Stimulated activated CD4-positive, alpha-beta T cell treated with anti-CD3 and anti-CD28 coated beads, Interleukin-1b, Interleukin-23, amount 100 ng/mL, for 48 hours (primary cell): ENCODE measurements at regions not wholly inside any gene's neighbourhood (a gene's known extent, or its start where the extent isn't known, plus 50 kb on each side); places are given as distances from the start of the nearest gene placed in this dataset.
"Not testable (repeated sequence)": the region's sequence is repeated elsewhere in the genome, so short reads cannot be mapped to it uniquely, and the experiment has no call there.

Source experiments
- DNase-seq: peaks from one replicate; pipeline ENCODE4 v3.0.0-alpha.2; 2020

DNA sequence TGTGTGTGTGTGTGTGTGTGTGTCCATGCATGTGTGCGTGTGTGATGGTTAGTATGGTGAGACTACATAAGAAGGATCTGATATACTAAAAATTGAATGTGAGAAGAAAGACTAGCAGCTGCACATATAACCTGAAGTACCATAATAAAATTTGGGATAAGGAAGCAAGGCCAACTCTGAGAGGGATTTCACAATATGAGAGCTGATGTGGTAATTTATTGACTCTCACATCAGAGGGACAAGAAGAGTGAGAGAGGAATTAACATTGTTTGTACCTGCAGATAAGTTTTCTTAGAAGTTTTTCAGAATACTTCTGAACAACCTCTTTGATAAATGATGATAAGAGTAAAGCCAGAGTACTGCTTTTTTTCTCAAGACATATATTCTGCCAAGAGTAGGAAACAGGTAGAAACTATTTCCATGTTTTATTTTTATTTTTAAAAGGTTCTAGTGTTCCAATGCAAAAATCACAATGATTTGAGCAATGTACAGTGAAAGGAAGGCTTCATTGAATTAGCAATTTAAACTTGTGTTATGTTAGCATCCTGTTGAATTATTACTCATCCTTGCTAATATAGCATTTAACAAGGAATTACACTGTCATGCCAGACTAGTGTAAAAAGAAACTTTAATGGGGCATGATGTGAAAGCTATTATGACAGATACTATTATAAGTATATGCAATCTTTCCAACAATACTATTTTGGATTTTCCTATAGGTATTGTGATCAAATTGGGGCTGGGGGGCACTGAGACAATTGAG, 415.5 kb upstream of the ARPP21 start:
- no peak for DNase-seq

DNA sequence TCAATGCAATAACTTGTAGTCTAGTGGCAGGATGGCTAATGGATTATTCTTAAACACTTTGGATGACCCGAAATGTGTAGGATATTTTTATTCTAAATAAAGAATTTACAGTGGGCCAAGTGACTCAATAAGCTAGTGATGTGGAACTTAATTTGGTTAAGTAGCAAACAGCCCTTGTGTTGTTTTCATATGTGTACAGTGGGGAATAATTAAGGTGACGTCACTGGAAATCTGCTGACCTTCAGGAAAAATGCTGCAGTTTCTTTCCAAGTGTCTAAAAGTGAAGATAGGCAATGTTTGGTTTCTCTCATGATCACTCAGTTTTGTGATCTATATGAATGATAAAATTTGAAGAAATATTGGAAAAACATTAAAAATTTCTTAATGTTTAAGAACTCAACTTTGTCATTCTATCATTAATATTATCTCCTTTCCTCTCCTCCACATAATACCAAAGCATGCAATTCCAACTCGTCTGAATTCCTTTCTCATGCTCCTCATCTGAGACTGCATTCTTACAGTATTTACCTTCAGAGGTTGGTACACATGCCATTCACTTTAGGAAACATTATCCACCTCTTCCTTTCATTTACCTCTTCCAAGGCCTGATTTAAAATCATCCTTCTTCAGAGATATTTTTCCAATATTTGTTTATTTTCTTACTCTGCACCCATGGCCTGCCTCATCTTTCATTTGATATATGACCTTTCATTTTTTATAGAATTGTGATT, 414.6 kb upstream of the ARPP21 start:
- no peak for DNase-seq

DNA sequence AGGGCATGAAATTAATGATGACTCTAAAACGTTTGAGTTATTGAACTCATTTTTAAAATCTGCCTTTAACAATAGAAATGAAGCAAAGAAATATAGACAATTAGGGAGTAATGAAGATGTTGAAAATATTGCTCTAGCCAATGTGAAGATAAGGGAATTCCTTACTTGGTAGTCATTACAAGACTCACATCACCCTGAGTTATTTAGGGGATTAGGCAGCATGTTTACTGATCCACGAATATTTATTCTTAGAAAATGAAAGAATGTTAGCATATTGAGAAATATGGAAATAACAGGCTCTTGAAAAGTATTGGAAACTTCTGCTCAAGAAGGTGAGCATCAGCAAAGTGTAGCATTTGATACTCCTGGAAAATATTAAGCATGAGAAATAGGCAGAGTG, 398.1 kb upstream of the ARPP21 start:
- no peak for DNase-seq

DNA sequence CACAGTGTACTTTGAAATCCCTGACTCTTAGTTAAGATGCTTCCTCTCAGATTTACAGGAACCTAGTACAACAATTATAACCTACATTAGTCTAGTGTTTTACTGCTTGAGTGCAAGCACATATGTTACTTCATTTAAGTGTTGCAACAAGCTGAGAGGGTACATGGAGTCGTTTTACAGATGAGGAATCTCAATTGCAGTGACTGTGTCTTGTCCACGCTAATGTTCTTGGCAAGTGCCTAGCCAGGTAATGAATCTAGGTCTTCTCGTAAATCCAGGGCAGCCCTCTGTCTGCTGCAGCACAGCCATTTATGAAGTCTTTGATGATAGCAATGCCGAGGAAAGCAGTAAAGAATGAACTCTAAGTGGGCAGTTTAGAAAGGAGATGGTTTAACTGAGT, 384.4 kb upstream of the ARPP21 start:
- DNase-seq, result no peak

DNA sequence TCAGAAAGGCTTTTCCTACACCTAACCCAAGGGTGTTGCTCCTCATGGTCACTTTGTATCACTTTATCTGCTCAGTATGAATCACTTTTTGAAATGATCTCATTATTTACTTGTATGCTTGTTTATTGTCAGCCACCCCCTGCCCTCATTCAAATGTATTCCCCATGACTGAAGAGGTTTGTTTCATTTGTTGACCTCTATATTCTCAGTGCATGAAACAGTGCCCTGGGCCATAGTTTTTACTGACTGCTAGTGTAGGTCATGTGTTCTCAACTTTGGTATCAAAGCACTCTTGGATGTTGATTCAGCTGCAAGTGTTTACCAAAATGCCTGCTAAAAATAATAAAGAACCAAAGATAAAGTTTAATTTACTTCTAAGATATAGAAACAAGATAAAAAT, 381.7 kb upstream of the ARPP21 start:
- DNase-seq, result no peak

DNA sequence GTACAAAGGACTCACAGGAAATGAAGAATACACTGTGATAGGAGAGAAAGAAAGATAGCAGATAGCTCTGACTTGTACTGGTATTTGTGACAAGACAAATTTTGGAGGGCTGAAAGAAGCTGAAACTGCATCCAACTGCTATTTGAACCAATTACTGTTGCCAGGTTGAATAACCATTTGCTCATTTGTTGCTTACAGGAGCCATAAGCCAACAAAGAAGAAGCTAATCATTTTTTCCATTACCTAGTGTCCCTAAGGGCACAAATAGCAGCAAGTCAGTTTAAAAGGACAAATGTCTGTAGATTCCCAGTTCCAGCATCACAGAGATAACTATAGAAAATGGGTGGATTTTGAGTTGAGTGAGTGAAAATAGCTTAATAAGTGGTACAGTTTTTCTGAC, 376.9 kb upstream of the ARPP21 start:
- DNase-seq, result no peak

DNA sequence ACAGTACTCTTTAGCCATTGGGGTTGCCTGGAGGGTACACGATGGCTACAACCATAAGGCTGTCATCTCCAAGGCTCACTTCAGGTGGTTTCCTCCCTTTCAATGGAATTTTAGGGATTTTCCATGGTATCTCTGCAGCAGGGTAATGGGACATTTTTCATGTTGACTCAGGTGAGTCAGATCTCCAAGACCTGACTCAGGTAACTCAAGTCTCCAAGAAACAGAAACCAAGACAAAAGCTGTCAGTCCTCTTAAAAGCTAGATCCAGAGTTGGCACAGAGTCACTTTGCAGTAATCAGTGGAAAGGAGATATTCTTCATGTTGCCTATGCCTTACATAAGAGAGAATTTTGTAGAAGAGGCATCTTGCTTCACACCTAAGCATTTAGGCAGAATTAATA, 375.8 kb upstream of the ARPP21 start:
- no peak for DNase-seq

DNA sequence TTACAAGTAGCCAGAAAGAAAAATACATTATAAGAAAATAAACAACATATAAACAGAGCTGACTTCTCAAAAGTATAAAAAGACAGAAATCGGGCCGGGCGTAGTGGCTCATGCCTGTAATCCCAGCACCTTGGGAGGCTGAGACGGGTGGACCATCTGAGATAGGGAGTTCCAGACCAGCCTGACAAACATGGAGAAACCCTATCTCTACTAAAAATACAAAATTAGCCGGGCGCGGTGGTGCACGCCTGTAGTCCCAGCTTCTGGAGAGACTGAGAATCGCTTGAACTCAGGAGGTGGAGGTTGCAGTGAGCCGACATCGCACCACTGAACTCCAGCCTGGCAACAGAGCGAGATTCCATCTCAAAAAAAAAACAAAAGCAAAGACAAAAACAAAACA, 373.3 kb upstream of the ARPP21 start:
- not testable (repeated sequence) for DNase-seq

DNA sequence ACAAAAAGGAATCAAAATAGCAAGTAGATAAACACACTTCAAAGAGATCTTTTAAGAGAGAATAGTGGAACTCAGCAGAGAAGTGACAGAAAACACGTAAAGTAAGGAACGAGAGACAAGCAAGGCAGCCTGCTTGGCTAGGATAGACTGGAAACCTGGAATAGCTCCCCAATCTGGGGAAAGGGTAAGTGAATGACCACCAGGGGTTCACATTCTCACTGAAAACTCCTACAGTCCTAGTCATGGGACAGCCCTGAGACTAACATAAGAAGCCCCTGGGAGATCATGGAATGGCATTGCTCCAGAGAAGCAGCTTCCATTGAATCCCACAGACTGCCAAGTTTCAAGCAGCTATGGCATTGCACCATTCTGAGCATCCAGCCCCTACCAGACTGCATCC, 363.6 kb upstream of the ARPP21 start:
- DNase-seq, result no peak

DNA sequence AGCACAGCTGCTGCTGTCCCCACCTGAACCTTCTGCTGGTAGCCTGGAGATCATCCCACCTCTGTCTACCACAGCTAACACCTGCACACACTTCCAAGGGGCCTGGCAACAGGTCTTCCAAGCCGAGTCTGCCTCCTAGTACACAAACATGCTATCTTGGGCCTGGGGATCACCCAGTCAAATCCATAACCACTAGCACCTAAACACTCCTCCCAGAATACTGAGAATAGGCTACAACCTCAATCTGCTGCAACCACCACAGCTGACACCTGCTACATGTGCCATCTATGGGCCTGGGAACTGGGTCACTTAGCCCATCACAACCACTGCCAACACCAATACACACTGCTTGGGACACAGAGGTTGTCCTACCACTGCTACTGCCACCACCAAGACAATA, 362.8 kb upstream of the ARPP21 start:
- DNase-seq, result no peak

DNA sequence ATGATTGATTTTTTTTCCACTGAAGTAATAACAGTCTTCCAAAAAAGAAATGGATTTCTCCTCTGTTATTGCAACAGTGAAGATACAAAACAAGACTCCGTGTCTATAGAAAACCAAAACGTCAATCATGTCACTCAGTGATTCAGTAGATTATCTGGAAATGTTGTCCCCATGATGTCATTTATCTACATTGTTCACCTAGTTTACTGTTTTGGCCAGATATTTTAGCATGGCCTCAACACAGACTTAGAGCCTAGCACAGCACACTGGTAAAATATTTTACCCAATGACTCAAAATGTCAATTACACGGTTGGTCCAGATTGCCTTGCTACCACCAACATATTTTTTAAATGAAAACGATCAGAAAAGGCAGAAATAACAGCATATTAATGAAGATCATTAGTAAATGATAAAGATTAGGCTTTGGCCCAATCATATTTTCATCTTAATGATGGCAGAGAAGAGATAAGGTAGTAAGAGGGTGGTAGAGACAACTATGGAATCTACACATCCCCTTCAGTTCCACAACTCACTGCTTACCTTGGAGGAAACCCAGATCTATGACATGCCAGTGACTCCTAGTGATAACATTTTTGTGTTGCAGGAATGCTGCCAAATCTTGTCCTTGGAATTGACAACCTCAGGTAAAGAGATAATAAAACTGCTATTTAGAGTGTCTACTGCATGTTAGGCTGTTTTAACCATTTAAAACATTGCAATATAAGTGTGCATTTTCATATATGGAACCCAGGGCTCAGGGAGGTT, 347.7 kb upstream of the ARPP21 start:
- DNase-seq, result no peak

DNA sequence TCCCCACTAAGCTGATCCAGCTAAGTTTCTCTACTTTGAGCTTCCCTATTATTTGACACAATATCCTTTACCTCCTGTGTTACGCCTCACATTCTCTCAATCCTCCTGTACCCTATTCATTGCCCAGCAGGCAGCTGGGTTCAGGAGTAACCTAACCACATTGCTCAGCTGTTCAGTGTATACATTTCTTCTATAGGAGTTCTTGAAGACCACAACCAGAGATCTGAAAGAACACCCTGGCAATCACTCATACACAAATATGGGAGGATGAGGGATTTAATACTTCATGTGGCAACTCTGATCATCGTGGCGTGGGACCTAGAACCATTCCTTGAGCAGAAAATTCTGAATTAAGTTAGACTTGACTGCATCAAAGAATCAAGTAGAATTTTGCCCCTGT, 346.8 kb upstream of the ARPP21 start:
- DNase-seq, result no peak

DNA sequence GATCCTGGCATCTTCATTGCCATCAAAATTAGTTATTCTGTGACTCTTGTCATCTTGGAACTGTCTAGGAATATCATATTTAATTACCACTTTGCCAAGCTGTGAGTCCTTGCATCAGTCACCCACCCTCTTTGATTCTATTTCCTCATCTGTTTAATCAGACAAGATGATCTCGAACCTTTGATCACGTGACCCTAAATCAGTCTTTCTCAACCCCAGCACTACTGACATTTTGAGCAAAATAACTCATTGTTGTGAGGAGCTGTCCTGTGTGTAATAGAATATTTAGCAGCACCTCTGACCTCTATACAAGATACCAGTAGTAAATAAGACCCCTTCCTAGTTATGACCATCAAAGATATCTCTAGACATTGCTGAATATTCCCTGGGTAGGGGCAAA, 343.4 kb upstream of the ARPP21 start:
- DNase-seq, result no peak

DNA sequence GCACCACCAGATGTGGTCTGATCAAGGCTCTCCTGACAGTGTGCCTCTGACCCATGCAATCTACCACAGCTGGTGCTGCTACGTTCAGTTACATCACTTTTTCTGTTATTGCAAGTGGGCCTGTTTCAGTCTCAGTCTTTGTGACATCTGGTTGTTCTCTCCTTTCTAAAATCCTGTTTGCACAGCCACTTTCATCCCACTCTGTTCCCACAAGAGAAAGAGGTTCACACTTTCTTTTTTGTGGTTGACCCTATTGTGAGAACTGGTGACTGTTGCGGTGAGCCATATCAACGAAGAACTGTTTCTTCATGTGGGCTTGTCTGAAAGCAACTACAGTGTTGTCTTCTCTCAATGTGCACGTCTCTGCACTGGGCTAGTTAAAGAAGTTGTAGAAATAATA, 342.8 kb upstream of the ARPP21 start:
- DNase-seq, result peak; percentile 3

DNA sequence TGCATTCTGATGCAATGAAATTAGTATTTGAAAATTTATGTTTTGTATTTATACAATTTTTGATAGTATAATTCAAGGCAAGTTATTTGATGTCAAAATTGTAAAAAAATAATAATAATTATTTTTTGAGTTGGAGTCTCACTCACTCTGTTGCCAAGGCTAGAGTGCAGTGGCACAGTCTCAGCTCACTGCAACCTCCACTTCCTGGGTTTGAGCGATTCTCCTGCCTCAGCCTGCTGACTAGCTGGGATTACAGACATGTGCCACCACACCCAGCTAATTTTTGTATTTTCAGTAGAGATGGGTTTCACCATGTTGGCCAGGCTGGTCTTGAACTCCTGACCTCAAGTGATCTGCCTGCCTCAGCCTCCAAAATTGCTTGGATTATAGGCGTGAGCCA, 342.4 kb upstream of the ARPP21 start:
- not testable (repeated sequence) for DNase-seq

DNA sequence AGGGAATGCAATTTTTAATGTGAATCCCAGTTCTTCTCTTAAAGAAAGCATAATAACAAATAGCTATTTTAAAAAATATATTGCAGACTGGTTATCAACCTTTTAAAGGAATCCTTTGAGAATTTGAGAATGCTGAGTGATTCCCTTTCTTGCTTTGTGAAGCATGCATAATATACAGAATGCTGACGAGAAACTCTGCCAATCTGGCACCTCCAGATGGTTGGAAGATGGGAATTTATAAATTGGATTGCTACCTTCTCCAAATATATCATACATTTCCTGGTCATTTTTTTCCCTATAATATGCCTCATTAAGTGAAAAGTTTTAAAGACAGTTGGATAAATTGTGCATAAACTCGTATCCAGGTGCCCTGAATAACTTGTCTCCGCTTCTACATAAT, 333.9 kb upstream of the ARPP21 start:
- no peak for DNase-seq

DNA sequence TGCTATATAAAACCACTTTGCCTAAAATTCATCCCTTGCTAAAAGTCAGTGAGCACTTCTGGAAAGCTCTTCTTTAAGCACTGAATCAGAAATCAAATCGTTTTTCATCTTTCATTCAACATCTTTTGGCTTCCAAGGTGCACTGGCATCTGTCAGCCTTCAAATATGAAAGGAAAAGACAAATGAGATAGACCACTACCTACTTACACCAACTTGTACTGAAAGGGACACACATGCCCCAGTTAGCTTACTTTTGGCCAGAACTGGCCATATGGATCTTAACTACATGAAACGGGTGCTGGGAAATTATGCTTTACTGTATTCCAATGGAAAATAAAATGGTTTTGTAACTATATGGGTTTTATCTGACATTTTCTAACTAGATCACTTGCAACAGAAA, 332.0 kb upstream of the ARPP21 start:
- DNase-seq, result no peak

DNA sequence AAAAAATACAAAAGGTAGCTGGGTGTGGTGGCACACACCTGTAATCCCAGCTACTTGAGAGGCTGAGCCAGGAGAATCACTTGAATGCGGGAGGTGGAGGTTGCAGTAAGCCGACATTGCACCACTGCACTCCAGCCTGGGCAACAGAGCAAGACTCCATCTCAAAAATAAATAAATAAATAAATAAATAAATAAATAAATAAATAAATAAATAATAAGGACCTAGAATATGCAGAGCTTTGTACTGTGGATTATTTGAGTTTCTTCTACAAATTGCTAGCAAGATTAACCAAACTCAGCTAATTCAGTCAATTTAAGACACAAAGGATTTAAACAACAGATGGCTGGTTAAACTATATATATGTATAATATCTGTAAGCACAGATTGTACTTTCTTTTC, 322.5 kb upstream of the ARPP21 start:
- DNase-seq, result not testable (repeated sequence)

DNA sequence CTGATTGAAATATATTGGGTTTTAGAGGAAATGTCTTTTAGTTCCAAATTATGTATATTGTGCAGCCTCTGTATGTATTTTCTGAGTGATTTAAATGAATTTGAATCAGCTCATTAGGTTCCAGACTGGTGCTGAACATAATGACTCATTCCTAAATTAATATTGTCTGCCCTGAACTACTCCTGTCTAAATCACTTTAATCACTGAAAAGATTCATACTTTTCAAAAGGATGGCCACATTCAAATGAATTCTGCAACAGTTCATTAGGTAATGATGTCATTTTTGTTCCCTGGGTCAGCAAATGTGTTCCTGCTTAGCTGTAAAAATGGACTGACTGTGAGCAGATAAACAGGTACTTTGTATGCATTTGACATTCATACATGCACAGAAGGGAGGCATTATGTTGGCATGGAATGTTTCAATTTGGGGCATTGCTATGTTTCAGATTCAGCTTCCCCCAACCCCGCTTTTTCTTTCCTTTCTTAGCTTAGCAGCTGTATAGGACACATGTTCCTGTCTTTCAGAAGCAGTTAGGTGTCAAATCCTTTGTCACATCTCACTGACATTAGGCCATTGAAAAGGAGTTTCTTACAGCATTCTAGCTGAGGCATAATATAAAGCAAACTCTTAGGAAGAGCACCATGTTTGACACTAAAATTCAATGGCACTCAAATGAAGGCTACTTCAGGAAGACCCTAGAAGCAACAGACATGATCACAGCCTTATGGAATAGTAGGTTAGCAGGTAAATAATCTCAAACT, 318.5 kb upstream of the ARPP21 start:
- no peak for DNase-seq

DNA sequence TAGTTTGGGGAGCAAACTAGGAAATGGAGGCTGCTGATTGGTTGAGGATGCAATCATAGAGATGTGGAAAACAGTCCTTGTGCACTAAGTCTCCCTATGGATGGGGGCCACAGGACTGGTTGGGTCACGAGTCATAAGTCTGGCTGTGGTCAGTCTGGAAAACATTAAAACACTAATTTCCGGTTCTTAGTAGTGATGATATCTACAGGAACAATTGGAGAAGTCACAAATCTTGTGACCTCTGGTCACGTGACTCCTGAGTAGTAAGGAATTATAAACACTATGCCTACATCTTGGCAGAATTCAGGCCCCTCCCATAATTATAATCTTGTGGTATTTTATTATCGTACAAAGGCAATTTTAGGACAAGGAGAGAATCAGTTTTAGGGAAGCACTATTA, 317.3 kb upstream of the ARPP21 start:
- DNase-seq, result no peak

DNA sequence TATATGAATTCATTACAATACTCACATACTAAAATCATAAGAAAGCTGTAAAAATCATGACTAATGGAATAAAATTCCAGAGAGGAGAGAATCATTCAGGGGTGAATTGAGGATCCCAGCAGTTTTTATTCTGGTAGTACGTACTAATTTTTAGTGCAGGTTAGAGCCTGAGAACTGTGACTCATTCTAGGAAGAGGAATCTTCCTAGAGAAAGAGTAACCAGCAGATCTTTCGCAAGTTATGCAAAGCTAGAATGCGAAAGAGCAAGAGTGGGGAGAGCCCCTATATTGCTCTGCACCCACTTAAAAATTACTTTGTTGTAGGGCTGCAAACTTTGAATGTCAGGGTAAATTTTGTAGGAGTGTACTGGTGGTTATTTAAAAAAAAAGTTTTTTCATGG, 303.6 kb upstream of the ARPP21 start:
- no peak for DNase-seq

DNA sequence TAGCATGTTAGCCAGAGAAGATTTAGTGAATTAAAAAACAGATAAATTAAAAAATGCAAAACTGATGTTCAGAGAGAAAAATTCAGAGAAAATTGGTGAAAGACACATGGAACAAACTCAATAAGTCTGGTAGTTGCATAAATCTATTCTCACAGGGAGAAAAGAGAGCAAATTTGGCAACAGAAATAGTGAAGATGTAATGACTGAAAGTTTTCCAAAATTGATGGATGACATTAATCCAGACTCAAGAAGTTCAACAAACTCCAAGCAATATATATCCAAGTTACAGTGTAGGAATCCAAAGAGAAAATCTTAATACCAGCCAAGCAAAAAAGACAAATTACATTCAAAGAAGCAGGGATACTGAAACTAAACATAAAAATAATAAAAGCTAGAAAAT, 302.7 kb upstream of the ARPP21 start:
- no peak for DNase-seq

DNA sequence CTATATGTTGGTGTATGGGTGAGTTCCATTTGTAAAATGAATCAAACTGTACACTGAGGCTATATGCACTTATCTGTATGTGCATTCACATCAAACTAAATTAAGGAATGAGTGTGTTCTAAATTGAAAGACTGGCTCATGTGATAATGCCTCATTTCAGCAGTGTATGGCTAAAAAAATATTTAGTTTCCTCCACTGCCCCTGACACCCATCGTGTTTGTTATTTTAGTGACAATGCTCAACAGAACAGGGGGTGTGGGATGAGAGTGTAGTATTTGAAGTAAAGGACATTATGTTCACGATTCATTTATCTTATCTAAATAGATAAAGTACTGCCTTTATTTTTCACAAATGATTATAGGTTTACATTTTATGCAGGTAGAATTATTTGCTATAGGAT, 301.1 kb upstream of the ARPP21 start:
- no peak for DNase-seq
